B cell (primary cell): ENCODE measurements at regions not wholly inside any gene's neighbourhood (a gene's known extent, or its start where the extent isn't known, plus 50 kb on each side); places are given as distances from the start of the nearest gene placed in this dataset.
"Not testable (repeated sequence)": the region's sequence is repeated elsewhere in the genome, so short reads cannot be mapped to it uniquely, and the experiment has no call there.

Experiments
- ATAC-seq: fragments of 200-7000 bp; cut with Tn5 transposase; one replicate; pipeline ENCODE4 v1.10.0; 2021; ENCODE audit warnings: low read depth, mild to moderate bottlenecking, moderate number of reproducible peaks, moderate library complexity
- CTCF ChIA-PET: fragments of 350-600 bp; sonication (Branson Sonifier 250); formaldehyde crosslinking; loops from one replicate; lab custom pipeline; 2021; ENCODE audit warnings: antibody characterized with exemption, inconsistent platforms; lab: Charles Lee
- POLR2A ChIA-PET: fragments of 350-600 bp; sonication (Branson Sonifier 250); formaldehyde crosslinking; loops from one replicate; lab custom pipeline; 2021; ENCODE audit warnings: antibody characterized with exemption; lab: Charles Lee
- DNase-seq: peaks from one replicate; pipeline ENCODE4 v3.0.0; 2013
- H2AFZ ChIP-seq: 2 replicates; pipeline ENCODE4 v1.6.1; 2012; ENCODE audit warnings: mild to moderate bottlenecking, low read depth, low read length; ENCODE audit not compliant: insufficient read depth, poor library complexity, severe bottlenecking
- H3K27ac ChIP-seq, 2 donors: 1 replicate in 1 of 2; 2 replicates in 1 of 2; pipeline ENCODE4 v1.5.1; 2012 to 2013; ENCODE audit warnings: low read length in 2 of 2, mild to moderate bottlenecking in 2 of 2, moderate library complexity in 1 of 2
- H3K27me3 ChIP-seq, 4 experiments: fragments of 200-600 bp in 1 of 4; sonication (generic) in 1 of 4; replicated peaks in 1 of 4; 1 replicate in 2 of 4; 2 replicates in 2 of 4; pipeline versions ENCODE4 v1.6.1 to v1.7.0; 2013 to 2016; ENCODE audit warnings: low read length in 3 of 4, mild to moderate bottlenecking in 2 of 4, mixed read lengths in 1 of 4, moderate library complexity in 1 of 4; ENCODE audit not compliant: insufficient read depth in 4 of 4, control insufficient read depth in 3 of 4; ENCODE audit errors: control extremely low read depth in 1 of 4
- H3K36me3 ChIP-seq, 2 experiments: replicated peaks in 1 of 2; 1 replicate in 1 of 2; 2 replicates in 1 of 2; pipeline versions ENCODE4 v1.6.1 to v1.7.1; 2013; ENCODE audit warnings: low read length in 1 of 2; ENCODE audit not compliant: insufficient read depth in 2 of 2, control insufficient read depth in 1 of 2; ENCODE audit errors: control extremely low read depth in 1 of 2, extremely low read depth in 1 of 2
- H3K4me1 ChIP-seq, 2 donors: fragments of 200-600 bp in 1 of 2; sonication (generic) in 1 of 2; 1 replicate in 1 of 2; 2 replicates in 1 of 2; pipeline versions ENCODE4 v1.5.1 to v1.6.1; 2013 to 2017; ENCODE audit warnings: low read length in 2 of 2; ENCODE audit not compliant: control insufficient read depth in 2 of 2, insufficient read depth in 2 of 2
- H3K4me2 ChIP-seq: replicated peaks from 2 replicates; pipeline ENCODE3; 2012; ENCODE audit warnings: mild to moderate bottlenecking, low read depth, low read length; ENCODE audit not compliant: poor library complexity, severe bottlenecking
- H3K4me3 ChIP-seq, 5 experiments: fragments of 200-600 bp in 1 of 5; sonication (generic) in 1 of 5; 1 replicate in 3 of 5; 2 replicates in 2 of 5; pipeline versions ENCODE4 v1.5.1 to v1.7.0; 2011 to 2016; ENCODE audit warnings: low read length in 4 of 5, mild to moderate bottlenecking in 4 of 5, low read depth in 2 of 5, control low read depth in 1 of 5, moderate library complexity in 1 of 5; ENCODE audit not compliant: insufficient read depth in 1 of 5; ENCODE audit errors: control extremely low read depth in 1 of 5, extremely low read depth in 1 of 5
- H3K79me2 ChIP-seq: fragments of 200-600 bp; sonication (generic); one replicate; pipeline ENCODE4 v1.6.0; 2016; ENCODE audit warnings: low read length; ENCODE audit not compliant: control insufficient read depth, insufficient read depth
- H3K9ac ChIP-seq: fragments of 200-600 bp; sonication (generic); 2 replicates; pipeline ENCODE4 v1.6.1; 2017; ENCODE audit warnings: mild to moderate bottlenecking, low read length, moderate library complexity
- H3K9me3 ChIP-seq, 3 donors: one replicate each; pipeline versions ENCODE4 v1.6.1 to v1.7.1; 2013; ENCODE audit warnings: low read length in 2 of 3; ENCODE audit not compliant: control insufficient read depth in 2 of 3, insufficient read depth in 1 of 3; ENCODE audit errors: control extremely low read depth in 1 of 3
- H4K20me1 ChIP-seq: 2 replicates; pipeline ENCODE4 v1.6.0; 2012; ENCODE audit warnings: mild to moderate bottlenecking, low read length; ENCODE audit not compliant: insufficient read depth, control insufficient read depth, poor library complexity, severe bottlenecking
- H3K27ac Mint-ChIP-seq: one replicate; pipeline ENCODE4 v1.8.0; 2021; ENCODE audit warnings: mixed read lengths
- H3K27me3 Mint-ChIP-seq: one replicate; pipeline ENCODE4 v1.8.0; 2021; ENCODE audit warnings: mixed read lengths
- H3K4me1 Mint-ChIP-seq: one replicate; pipeline ENCODE4 v1.8.0; 2021; ENCODE audit warnings: mixed read lengths
- H3K4me3 Mint-ChIP-seq: one replicate; pipeline ENCODE4 v1.8.0; 2021; ENCODE audit warnings: mixed read lengths
- H3K9me3 Mint-ChIP-seq: one replicate; pipeline ENCODE4 v1.8.0; 2022; ENCODE audit warnings: mixed read lengths; ENCODE audit not compliant: insufficient read depth
- EZH2 ChIP-seq: IDR thresholded peaks from 2 replicates; pipeline ENCODE4 v1.6.1; 2012; ENCODE audit warnings: borderline replicate concordance, low read depth, mild to moderate bottlenecking, moderate library complexity, low read length; ENCODE audit not compliant: insufficient read depth, poor library complexity, severe bottlenecking
- WGBS: methylation state at CpG from one replicate; pipeline ENCODE4 v1.1.5; 2013; ENCODE audit warnings: missing lambda C conversion rate; ENCODE audit not compliant: insufficient coverage; 5-methylcytosine and 5-hydroxymethylcytosine counted together
- intact Hi-C: fragments of 100-400 bp; cut with micrococcal nuclease; formaldehyde crosslinking; loops from one replicate; pipeline ENCODE4 v1.10.0; 2022
- TF ChIP-seq, protein P1 (sequence below): fragments of 200-600 bp; IDR thresholded peaks from one replicate; pipeline ENCODE4 v1.8.0; 2022; ENCODE audit warnings: antibody characterized with exemption, mild to moderate bottlenecking

DNA sequence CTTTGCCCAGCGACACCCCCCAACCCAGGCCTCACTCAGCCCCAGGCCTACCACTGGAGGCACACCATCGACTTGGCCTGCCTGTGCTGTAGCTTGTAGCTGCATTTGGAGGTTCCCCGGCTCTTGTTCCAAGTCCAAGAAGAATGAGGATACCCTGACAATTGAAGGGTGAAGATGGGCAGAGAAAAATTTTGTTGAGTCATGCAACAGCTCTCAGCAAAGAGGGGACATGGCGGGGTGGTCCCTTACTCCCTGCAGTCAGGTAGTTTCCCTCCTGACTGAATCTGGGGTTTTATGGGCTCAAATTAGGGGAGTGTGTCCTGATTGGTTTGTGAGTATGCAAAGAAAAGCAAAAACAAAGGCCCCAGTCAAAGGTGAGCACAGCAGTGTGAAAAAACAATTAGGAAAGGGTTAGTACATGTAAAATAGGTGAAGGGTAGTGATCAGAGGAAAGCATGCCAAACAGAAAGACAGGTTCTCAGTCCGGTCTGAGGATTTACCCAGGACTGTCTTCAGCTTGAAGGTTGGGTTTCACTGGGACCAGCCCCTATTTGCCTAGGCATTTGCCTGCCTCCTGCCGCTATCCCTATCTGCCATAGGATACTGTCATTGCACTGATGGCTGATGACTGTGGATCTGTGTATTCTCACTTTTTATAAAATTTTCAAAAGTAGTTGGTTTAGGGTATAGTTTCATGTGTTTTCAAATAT is 316.4 kb upstream of the RND3 start:
- ChIA-PET POLR2A (no interaction called here), CTCF (no interaction called here)
- no peaks in the 10 kb centered on the region for H3K4me1 Mint-ChIP-seq
- H3K4me3 ChIP-seq, result no peak overlapping the region
- no peaks in the 10 kb centered on the region for H3K27me3 ChIP-seq
- intact Hi-C loops, result no loop called here
- H3K79me2 ChIP-seq, result no peaks in the 10 kb centered on the region
- H3K27ac ChIP-seq, result no peak overlapping the region
- H3K27me3 Mint-ChIP-seq, result peaks cover 3% of the 10 kb centered on the region
- no peaks in the 10 kb centered on the region for H4K20me1 ChIP-seq
- no peaks in the 10 kb centered on the region for H3K4me1 ChIP-seq
- 58% methylated on average over 3 of the region's 6 CpGs for WGBS
- no peak overlapping the region for H2AFZ ChIP-seq
- no peak overlapping the region for H3K4me3 Mint-ChIP-seq
- DNase-seq (no peak), ATAC-seq (no peak)
- H3K4me2 ChIP-seq, result no peak overlapping the region
- no peaks in the 10 kb centered on the region for H3K36me3 ChIP-seq
- H3K27ac Mint-ChIP-seq, result no peak overlapping the region
- H3K9me3 Mint-ChIP-seq, result no peaks in the 10 kb centered on the region
- peaks cover 0 to 2% (median 0%) of the 10 kb centered on the region in 3 donors for H3K9me3 ChIP-seq
- H3K9ac ChIP-seq, result no peak overlapping the region
- no peak for TF ChIP-seq EZH2
- TF ChIP-seq, protein P1, sequence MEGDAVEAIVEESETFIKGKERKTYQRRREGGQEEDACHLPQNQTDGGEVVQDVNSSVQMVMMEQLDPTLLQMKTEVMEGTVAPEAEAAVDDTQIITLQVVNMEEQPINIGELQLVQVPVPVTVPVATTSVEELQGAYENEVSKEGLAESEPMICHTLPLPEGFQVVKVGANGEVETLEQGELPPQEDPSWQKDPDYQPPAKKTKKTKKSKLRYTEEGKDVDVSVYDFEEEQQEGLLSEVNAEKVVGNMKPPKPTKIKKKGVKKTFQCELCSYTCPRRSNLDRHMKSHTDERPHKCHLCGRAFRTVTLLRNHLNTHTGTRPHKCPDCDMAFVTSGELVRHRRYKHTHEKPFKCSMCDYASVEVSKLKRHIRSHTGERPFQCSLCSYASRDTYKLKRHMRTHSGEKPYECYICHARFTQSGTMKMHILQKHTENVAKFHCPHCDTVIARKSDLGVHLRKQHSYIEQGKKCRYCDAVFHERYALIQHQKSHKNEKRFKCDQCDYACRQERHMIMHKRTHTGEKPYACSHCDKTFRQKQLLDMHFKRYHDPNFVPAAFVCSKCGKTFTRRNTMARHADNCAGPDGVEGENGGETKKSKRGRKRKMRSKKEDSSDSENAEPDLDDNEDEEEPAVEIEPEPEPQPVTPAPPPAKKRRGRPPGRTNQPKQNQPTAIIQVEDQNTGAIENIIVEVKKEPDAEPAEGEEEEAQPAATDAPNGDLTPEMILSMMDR, result no peak

- H3K4me1 ChIP-seq, result no peaks in the 10 kb centered on the region
- no peaks in the 10 kb centered on the region for H4K20me1 ChIP-seq
- H3K4me1 Mint-ChIP-seq, result no peaks in the 10 kb centered on the region
- intact Hi-C loops, result no loop called here
- no peak overlapping the region for H3K4me3 Mint-ChIP-seq
- H3K79me2 ChIP-seq, result no peaks in the 10 kb centered on the region
- no peak overlapping the region for H3K27ac ChIP-seq
- H3K4me3 ChIP-seq, result no peak overlapping the region
- 100% methylated on average over 1 of the region's 1 CpG for WGBS
- peaks cover 0 to 2% (median 0%) of the 10 kb centered on the region in 3 donors for H3K9me3 ChIP-seq
- H3K27me3 ChIP-seq, result no peaks in the 10 kb centered on the region
- DNase-seq, result no peak
- no peak overlapping the region for H3K9ac ChIP-seq
- H3K4me2 ChIP-seq, result no peak overlapping the region
- no peaks in the 10 kb centered on the region for H3K36me3 ChIP-seq
- H3K27me3 Mint-ChIP-seq, result no peaks in the 10 kb centered on the region
- ATAC-seq, result no peak
- H2AFZ ChIP-seq, result no peak overlapping the region
- H3K9me3 Mint-ChIP-seq, result no peaks in the 10 kb centered on the region
- ChIA-PET CTCF (no interaction called here), POLR2A (no interaction called here)
- H3K27ac Mint-ChIP-seq, result no peak overlapping the region
- TF ChIP-seq EZH2, result no peak
- TF ChIP-seq, protein P1, result no peak
Observed at GRCh38 chr2:150802635-150803034, 315.2 kb upstream of the RND3 start.

DNA sequence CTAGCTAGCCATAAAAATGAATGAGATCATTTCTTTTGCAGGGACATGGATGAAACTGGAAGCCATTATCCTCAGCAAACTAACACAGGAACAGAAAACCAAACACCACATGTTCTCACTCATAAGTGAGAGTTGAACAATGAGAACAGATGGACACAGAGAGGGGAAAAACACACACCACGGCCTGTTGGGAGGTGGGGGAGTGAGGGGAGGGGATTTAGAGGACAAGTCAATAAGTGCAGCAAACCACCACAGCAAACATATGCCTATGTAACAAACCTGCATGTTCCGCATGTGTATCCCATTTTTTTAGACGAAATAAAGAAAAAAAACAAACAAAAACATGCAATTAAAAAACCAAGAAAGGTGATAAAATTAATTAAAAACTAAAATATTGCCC is 308.8 kb upstream of the RND3 start:
- H3K4me1 ChIP-seq, H3K36me3 ChIP-seq, H2AFZ ChIP-seq, H3K4me2 ChIP-seq, H3K27me3 Mint-ChIP-seq, H3K4me3 ChIP-seq, ATAC-seq, H4K20me1 ChIP-seq, POLR2A ChIA-PET, CTCF ChIA-PET, H3K9ac ChIP-seq, H3K9me3 Mint-ChIP-seq, H3K27me3 ChIP-seq, H3K27ac ChIP-seq, H3K4me1 Mint-ChIP-seq, intact Hi-C loops, H3K79me2 ChIP-seq, H3K4me3 Mint-ChIP-seq, H3K27ac Mint-ChIP-seq, DNase-seq: not testable (repeated sequence)
- WGBS, result no CpG with 5 or more reads among the region's 3 CpGs
- peaks cover 0 to 11% (median 0%) of the 10 kb centered on the region in 3 donors for H3K9me3 ChIP-seq
